ENCODE measurements at regions not wholly inside any gene's neighbourhood (a gene's known extent, or its start where the extent isn't known, plus 50 kb on each side); places are given as distances from the start of the nearest gene placed in this dataset.

- Mint-ChIP-seq H3K4me3 (ENCODE audit: unreplicated experiment) (no peak overlapping the region), H3K9me3 (ENCODE audit: unreplicated experiment) (no peaks in the 10 kb centered on the region), H3K27me3 (ENCODE audit: unreplicated experiment) (no peaks in the 10 kb centered on the region), H3K36me3 (ENCODE audit: unreplicated experiment) (no peaks in the 10 kb centered on the region), H3K4me1 (ENCODE audit: unreplicated experiment) (peaks cover 4% of the 10 kb centered on the region), H3K27ac (ENCODE audit: unreplicated experiment) (no peak overlapping the region)
- no peak for TF ChIP-seq CTCF (IDR thresholded peaks at IDR 0.05)
- no peak for DNase-seq (ENCODE audit: extremely low spot score, unreplicated experiment)
Measured at GRCh38 chr4:136121426-136121825, 1410.9 kb downstream of the PCDH18 start.

- peaks cover 8% of the 10 kb centered on the region for H3K4me1 Mint-ChIP-seq (ENCODE audit: unreplicated experiment)
- no peaks in the 10 kb centered on the region for H3K9me3 Mint-ChIP-seq (ENCODE audit: unreplicated experiment)
- H3K4me3 Mint-ChIP-seq (ENCODE audit: unreplicated experiment) = no peak overlapping the region
- DNase-seq (ENCODE audit: extremely low spot score, unreplicated experiment) = no peak
- no peak overlapping the region for H3K27ac Mint-ChIP-seq (ENCODE audit: unreplicated experiment)
- no peak for TF ChIP-seq CTCF (IDR thresholded peaks at IDR 0.05)
- H3K27me3 Mint-ChIP-seq (ENCODE audit: unreplicated experiment) = no peaks in the 10 kb centered on the region
- H3K36me3 Mint-ChIP-seq (ENCODE audit: unreplicated experiment) = no peaks in the 10 kb centered on the region
Measured at GRCh38 chr4:136113921-136114320, 1418.4 kb downstream of the PCDH18 start.

DNA sequence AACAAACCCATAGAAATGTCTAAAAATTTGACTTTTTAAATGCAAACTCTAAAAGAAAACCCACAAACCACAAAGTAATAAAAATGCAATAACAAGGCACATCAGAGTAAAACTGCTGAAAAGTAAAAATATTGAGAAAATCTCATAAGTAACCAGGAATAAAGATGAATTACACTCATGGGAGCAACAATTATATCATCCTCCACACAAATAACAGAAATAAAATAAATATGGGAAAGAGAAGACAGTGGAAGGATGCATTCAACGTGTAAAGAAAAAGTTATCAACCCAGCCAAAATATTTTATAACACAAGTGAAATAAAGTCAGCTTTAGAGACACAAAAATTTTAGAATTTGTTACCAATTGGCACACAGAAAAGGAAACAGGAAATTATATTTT lies 1420.2 kb downstream of the PCDH18 start:
- H3K9me3 Mint-ChIP-seq (ENCODE audit: unreplicated experiment) = no peaks in the 10 kb centered on the region

DNA sequence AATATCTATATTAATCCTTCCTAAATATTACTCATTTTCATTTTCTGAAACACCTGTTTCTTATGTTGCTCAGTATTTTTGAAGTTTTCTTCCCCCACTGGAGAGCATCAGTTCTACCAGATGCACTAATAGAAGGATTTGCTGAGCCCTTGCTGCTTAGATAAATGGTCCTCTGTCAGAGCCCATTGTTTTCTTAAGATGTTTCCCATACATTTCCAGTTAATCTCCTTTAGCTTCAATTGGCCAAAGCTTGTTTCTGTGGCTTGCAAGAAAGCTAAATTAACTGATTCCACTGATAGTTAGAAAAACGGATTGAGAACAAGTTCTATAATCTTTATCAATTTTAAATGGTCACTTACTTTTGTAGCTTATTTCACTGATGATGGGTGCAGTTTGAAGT lies 1425.5 kb downstream of the PCDH18 start:
- peaks cover 6% of the 10 kb centered on the region for H3K4me1 Mint-ChIP-seq (ENCODE audit: unreplicated experiment)
- DNase-seq (ENCODE audit: extremely low spot score, unreplicated experiment) = no peak
- peaks cover 3% of the 10 kb centered on the region for H3K9me3 Mint-ChIP-seq (ENCODE audit: unreplicated experiment)
- H3K27ac Mint-ChIP-seq (ENCODE audit: unreplicated experiment) = no peak overlapping the region
- H3K36me3 Mint-ChIP-seq (ENCODE audit: unreplicated experiment) = no peaks in the 10 kb centered on the region
- no peaks in the 10 kb centered on the region for H3K27me3 Mint-ChIP-seq (ENCODE audit: unreplicated experiment)
- no peak overlapping the region for H3K4me3 Mint-ChIP-seq (ENCODE audit: unreplicated experiment)
- TF ChIP-seq CTCF (IDR thresholded peaks at IDR 0.05) = no peak

More for the DNA sequence above, 1420.2 kb downstream of the PCDH18 start:
- H3K27me3 Mint-ChIP-seq (ENCODE audit: unreplicated experiment) = no peaks in the 10 kb centered on the region
- H3K36me3 Mint-ChIP-seq (ENCODE audit: unreplicated experiment) = no peaks in the 10 kb centered on the region
- no peak for DNase-seq (ENCODE audit: extremely low spot score, unreplicated experiment)
- H3K4me3 Mint-ChIP-seq (ENCODE audit: unreplicated experiment) = no peak overlapping the region
- H3K27ac Mint-ChIP-seq (ENCODE audit: unreplicated experiment) = peak overlapping the region; percentile 5
- no peak for TF ChIP-seq CTCF (IDR thresholded peaks at IDR 0.05)
- peaks cover 4% of the 10 kb centered on the region for H3K4me1 Mint-ChIP-seq (ENCODE audit: unreplicated experiment)

GRCh38 chr4:136103616-136104015 lies 1428.7 kb downstream of the PCDH18 start:
- no peak overlapping the region for H3K27ac Mint-ChIP-seq (ENCODE audit: unreplicated experiment)
- H3K9me3 Mint-ChIP-seq (ENCODE audit: unreplicated experiment) = peaks cover 7% of the 10 kb centered on the region
- DNase-seq (ENCODE audit: extremely low spot score, unreplicated experiment) = no peak
- H3K4me1 Mint-ChIP-seq (ENCODE audit: unreplicated experiment) = peaks cover 8% of the 10 kb centered on the region
- no peaks in the 10 kb centered on the region for H3K27me3 Mint-ChIP-seq (ENCODE audit: unreplicated experiment)
- no peaks in the 10 kb centered on the region for H3K36me3 Mint-ChIP-seq (ENCODE audit: unreplicated experiment)
- H3K4me3 Mint-ChIP-seq (ENCODE audit: unreplicated experiment) = no peak overlapping the region
- no peak for TF ChIP-seq CTCF (IDR thresholded peaks at IDR 0.05)
